T-helper 2 cell treated with Interferon-gamma antibody and Interleukin-4, amounts not matched to agents 100 ng/mL and 5 ng/mL, for 36 hours (primary cell): ENCODE measurements at regions not wholly inside any gene's neighbourhood (a gene's known extent, or its start where the extent isn't known, plus 50 kb on each side); places are given as distances from the start of the nearest gene placed in this dataset.
"Not testable (repeated sequence)": the region's sequence is repeated elsewhere in the genome, so short reads cannot be mapped to it uniquely, and the experiment has no call there.

Source experiments
- intact Hi-C: fragments of 100-400 bp; cut with micrococcal nuclease; formaldehyde crosslinking; loops from one replicate; pipeline ENCODE4 v1.15.1; 2023

GRCh38 chr7:41579961-41580935 lies 122.6 kb downstream of the INHBA start:
- intact Hi-C loops: no loop called here

- intact Hi-C loops: no loop called here
Observed at GRCh38 chr7:41578700-41579099, 124.2 kb downstream of the INHBA start.

- intact Hi-C loops: no loop called here
Observed at GRCh38 chr7:41576166-41576565, 126.7 kb downstream of the INHBA start.

GRCh38 chr7:41574377-41574776 lies 128.5 kb downstream of the INHBA start:
- intact Hi-C loops: no loop called here

GRCh38 chr7:41573862-41574261 lies 129.0 kb downstream of the INHBA start:
- intact Hi-C loops: no loop called here

GRCh38 chr7:41573443-41573842 lies 129.4 kb downstream of the INHBA start:
- intact Hi-C loops: no loop called here

GRCh38 chr7:41573015-41573414 lies 129.9 kb downstream of the INHBA start:
- intact Hi-C loops: no loop called here

- intact Hi-C loops: no loop called here
Observed at GRCh38 chr7:41571573-41571972, 131.3 kb downstream of the INHBA start.

- intact Hi-C loops: no loop called here
Observed at GRCh38 chr7:41570766-41571165, 132.1 kb downstream of the INHBA start.

- intact Hi-C loops: no loop called here
Observed at GRCh38 chr7:41568135-41568534, 134.8 kb downstream of the INHBA start.

- intact Hi-C loops: no loop called here
Observed at GRCh38 chr7:41567731-41568114, 135.2 kb downstream of the INHBA start.

GRCh38 chr7:41567031-41567730 lies 135.7 kb downstream of the INHBA start:
- intact Hi-C loops: no loop called here

GRCh38 chr7:41566581-41566980 lies 136.3 kb downstream of the INHBA start:
- intact Hi-C loops: no loop called here

- intact Hi-C loops: no loop called here
Observed at GRCh38 chr7:41565655-41566054, 137.2 kb downstream of the INHBA start.

- intact Hi-C loops: no loop called here
Observed at GRCh38 chr7:41559426-41559825, 143.5 kb downstream of the INHBA start.

GRCh38 chr7:41554481-41554880 lies 148.4 kb downstream of the INHBA start:
- intact Hi-C loops: no loop called here

- intact Hi-C loops: not testable (repeated sequence)
Observed at GRCh38 chr7:41550046-41550445, 152.8 kb downstream of the INHBA start.

GRCh38 chr7:41544241-41544640 lies 158.6 kb downstream of the INHBA start:
- intact Hi-C loops: no loop called here

GRCh38 chr7:41540601-41541000 lies 162.3 kb downstream of the INHBA start:
- intact Hi-C loops: no loop called here

GRCh38 chr7:41538810-41539724 lies 163.8 kb downstream of the INHBA start:
- intact Hi-C loops: no loop called here

GRCh38 chr7:41536873-41537665 lies 165.8 kb downstream of the INHBA start:
- intact Hi-C loops: no loop called here
